ENCODE measurements at regions not wholly inside any gene's neighbourhood (a gene's known extent, or its start where the extent isn't known, plus 50 kb on each side); places are given as distances from the start of the nearest gene placed in this dataset.
"Not testable (repeated sequence)": the region's sequence is repeated elsewhere in the genome, so short reads cannot be mapped to it uniquely, and the experiment has no call there.

DNA sequence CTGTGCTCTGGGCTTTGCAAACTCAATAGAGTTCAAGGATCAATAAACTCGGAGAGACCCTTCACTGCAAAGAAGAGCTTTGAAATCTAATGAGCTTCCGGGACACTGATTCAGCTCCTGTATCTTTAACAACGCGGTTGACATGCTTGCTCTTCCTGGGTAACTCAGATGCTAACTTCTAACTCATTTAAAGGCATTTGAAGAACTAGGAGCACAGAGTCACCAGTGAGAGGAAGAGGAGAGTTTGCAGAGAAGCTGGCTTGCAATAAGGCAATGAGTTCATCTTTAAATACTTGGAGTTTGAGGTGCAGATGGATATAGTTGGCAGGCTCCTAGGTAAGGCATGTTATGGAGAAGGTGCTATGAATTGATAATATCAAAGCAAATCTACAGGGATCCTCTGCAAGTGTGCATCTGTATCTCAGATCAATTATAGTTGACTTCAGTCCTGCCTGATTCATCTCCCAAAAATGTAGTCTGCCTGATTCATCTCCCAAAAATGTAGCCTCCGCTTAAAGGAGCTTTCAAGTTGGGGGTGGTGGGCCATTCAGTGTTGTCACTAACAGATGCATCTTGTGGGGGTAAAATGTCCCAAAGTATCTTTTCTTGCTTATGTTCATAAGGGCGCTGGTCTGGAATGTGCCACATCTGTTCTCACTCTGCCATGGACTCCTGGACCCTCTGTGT lies 182.5 kb upstream of the PRSS58 start:
- no peak for DNase-seq (ENCODE audit: low read depth)

DNA sequence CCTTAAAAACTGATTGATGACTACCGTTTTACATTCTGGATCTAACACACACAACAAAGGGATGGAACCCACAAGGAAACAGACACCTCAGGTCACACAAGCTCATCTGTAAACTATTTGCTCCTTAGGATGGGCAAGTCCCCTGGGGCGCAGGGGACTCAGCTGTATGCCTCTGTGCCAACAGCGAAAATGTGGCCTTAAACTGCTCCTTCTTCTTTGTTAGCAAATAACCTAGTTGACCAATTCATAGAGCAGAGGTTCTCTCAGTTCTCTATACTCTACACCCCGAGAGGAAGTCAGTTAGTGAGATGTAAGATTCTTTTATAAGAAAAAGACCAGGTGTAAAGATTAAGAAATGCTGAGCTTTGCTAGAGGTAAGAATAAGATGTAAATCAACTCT lies 181.9 kb upstream of the PRSS58 start:
- no peak for DNase-seq (ENCODE audit: low read depth)

GRCh38 chr7:142438923-142439515 lies 181.2 kb upstream of the PRSS58 start:
- DNase-seq (ENCODE audit: low read depth) = no peak

DNA sequence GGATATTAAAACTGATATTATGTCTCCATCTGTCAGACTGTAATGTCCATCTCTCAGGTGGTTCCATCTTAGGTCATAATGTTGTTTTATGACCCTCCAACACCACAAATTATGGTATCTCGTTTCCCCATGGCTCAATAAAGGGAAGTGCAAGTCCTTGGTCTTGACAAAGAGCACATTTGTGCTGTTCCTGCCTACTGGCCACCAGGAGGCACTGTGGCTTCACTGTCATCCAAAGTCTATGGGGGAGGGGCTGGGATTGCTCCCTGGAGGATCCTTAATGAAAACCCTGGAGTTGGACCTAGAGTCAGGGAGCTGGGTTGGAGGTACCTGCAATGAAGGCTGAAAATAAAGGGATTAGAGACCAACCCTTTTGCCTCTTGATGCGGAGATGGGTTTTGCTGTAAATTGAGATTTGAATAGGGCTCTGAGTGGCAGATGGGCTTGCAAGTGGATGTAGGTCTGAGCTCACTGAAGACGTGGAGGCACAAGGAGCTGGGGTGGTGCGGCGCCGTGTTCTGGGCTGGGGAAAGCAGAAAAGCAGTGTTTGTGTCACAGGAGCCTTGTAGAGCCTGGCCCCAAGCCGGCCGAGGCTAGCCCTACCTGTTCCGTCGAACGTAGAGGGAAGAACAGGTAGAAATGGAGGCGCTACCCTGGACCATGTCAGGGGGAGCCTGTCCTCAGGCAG lies 180.5 kb upstream of the PRSS58 start:
- DNase-seq (ENCODE audit: low read depth) = no peak

DNA sequence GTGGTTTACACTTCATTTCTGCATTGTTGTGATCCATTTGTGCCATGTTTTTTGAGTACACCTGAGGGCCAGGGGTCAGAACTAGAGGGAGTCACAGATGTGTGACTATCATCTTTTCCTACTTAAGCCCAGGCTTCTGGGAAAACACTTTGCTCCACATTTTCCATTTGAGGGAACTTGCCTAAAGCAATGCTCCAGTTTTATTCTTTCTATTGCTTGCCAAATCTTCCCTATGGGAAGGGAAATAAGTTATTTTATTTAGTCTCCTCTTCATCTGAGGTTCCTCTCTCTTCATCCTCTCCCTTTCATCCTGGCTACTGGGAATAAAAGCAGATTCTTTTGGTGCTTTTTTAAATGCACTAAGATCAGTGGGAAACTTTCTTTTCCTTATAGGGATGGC lies 179.9 kb upstream of the PRSS58 start:
- no peak for DNase-seq (ENCODE audit: low read depth)

DNA sequence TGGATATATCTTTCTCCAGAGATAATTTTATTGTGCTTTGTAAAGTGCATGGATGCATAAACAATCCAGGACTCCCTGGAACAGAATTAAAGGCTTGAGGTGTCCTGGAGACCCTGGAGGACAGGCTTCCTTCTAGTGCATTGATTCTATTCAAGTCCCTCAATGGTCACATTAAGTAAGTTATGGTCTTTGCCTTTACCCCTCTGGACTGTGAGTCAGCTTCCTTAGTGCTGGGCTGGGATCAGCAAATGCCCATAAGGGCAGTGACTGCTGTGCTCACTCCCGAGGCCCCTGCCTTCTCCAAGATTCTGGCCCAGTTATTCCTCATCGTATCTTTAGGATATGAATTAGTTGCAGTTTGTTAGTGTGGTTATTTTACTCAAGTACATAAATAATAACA lies 178.7 kb upstream of the PRSS58 start:
- no peak for DNase-seq (ENCODE audit: low read depth)

- not testable (repeated sequence) for DNase-seq (ENCODE audit: low read depth)
These were observed 177.7 kb upstream of the PRSS58 start for GRCh38 chr7:142435606-142436005.

DNA sequence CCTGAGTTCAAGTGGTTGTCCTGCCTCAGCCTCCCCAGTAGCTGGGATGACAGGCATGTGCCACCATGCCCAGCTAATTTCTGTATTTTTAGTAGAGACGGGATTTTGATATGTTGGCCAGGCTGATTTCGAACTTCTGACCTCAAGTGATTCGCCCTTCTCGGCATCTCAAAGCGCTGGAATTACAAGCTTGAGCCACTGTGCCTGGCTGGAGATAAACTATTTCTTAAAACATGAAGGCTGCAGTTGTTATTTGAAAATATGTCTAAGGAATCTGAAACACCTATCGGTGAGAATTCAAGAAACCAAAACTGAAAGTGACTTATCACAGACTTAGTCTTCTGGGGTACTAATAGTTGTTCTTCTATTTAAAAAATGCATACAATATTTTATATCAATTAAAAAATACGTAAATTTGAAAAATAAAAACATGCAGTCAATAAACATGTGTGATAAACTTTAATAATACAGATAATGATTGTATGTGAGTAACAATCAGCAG lies 176.9 kb upstream of the PRSS58 start:
- DNase-seq (ENCODE audit: low read depth) = no peak

- DNase-seq (ENCODE audit: low read depth) = not testable (repeated sequence)
These were observed 176.3 kb upstream of the PRSS58 start for GRCh38 chr7:142434133-142434532.

GRCh38 chr7:142432377-142432776 lies 174.5 kb upstream of the PRSS58 start:
- no peak for DNase-seq (ENCODE audit: low read depth)

DNA sequence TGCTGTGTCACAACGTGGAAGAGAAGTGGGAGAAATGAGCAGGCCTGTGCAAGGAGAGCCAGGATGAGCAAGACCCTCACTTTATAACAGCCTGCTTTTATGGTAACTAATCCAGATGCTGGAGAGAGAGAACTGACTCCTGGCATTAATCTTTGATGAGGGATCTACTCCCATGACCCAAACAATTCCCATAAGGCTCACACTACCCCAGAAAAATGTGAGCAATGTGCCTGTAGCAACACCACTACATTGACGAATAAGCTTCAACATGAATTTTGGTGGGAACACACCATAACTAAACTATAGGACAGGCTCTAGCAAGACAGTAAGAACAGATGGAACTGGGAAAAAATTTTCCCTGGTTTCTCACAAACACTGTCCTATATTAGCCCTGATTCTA lies 173.6 kb upstream of the PRSS58 start:
- no peak for DNase-seq (ENCODE audit: low read depth)

DNA sequence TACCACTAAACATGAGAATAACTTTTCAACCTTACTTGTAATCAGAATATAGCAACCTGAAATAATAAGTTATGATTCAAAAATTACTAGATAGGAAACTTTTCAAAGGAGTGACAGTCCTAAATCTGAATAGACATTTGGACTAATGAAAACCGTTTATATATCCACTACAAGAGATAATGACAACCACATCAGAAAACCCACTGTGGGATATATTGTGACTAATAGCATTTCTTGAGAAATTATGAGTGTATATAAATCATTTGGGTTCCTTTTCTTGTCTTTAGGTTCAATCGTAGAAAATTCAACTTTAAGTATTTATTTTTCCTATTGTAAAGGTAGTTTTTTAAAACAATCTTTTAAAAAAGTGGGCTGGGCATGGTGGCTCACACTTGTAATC lies 170.2 kb upstream of the PRSS58 start:
- no peak for DNase-seq (ENCODE audit: low read depth)

DNA sequence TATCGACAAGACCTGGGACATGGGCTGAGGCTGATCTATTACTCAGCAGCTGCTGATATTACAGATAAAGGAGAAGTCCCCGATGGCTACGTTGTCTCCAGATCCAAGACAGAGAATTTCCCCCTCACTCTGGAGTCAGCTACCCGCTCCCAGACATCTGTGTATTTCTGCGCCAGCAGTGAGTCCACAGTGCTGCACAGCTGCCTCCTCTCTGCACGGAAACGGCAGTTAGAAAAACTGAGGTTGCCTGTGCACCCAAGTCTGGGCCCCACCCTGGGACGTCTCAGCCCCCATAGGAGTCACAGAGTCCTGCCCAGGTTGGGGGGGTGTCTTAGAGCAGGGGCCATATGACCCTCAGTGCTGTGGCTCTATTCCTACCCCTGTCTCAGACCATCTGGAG lies 167.4 kb upstream of the PRSS58 start:
- DNase-seq (ENCODE audit: low read depth) = no peak

DNA sequence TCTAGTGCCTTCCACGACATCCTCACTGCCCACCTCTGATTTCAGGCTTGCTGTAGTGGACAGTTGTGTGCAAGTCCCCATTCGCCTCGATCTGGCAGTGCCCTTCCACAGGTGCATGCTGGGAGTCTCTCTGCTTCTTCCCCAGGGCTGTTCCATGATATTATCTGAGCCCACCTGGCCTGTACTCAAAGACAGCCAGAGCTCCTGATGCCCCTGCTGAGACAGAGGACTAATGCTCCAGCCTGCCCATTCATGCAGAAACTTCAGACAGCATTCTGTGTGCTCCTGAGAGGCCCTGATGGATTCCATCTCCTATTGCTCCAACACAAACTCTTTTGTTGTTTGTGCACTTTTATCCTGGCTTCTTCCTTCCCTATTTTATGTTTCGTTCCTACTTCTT lies 164.8 kb upstream of the PRSS58 start:
- no peak for DNase-seq (ENCODE audit: low read depth)

DNA sequence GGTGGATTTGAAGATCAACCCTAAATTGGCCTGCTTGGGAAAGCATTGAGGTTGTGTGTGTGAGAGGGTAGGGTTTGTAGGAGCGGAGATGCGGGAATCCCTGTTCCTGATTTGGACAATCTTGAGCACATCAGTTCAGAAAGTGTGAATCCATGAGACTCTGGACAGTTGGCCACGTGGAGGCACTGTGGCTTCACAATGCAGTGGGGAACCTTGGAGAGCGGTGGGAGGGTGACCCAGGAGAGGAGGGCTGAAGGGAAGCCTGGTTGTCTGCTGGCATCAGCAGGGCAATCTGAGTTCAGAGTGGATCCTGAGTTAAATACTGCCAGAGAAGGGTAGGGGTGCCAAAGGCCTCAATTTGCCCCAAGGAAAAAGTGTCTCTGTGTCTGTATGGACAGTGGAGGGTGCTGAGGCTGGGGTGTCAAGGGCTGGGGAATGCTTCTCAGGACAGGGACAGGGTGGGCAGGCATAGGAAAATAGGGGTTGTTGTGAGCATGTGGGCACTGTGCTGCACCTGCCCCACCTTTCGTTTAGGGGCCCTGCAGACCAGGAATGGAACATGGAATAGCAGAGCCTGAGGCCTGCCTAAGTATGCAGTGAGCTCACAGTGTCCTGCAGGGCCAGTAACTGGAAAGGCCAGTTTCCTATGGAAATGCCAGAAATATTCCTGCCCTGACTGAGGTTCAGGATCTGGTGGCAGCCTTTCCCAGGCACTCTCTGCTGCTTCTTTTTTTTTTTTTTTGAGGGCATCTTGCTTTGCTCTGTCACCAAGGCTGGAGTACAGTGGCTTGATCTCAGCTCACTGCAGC lies 162.9 kb upstream of the PRSS58 start:
- no peak for DNase-seq (ENCODE audit: low read depth)

- no peak for DNase-seq (ENCODE audit: low read depth)
These were observed 160.5 kb upstream of the PRSS58 start for GRCh38 chr7:142418326-142418725.

- no peak for DNase-seq (ENCODE audit: low read depth)
These were observed 157.1 kb upstream of the PRSS58 start for GRCh38 chr7:142414915-142415314.

DNA sequence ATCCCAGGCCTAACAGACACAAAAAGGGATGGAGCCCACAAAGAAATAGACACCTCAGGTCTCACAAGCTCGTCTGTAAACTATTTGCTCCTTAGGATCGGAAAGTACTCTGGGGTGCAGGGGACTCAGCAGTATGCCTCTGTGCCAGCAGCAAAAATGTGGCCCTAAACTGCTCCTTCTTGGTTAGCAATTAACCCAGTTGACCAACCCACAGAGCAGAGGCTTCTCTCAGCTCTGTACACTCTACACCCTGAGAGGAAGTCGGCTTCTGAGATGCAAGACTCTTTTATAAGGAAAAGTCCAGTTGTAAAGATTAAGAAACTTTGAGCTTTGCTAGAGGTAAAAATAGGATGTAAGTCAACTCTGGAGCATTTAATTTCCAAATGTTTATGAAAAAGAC lies 156.3 kb upstream of the PRSS58 start:
- no peak for DNase-seq (ENCODE audit: low read depth)

DNA sequence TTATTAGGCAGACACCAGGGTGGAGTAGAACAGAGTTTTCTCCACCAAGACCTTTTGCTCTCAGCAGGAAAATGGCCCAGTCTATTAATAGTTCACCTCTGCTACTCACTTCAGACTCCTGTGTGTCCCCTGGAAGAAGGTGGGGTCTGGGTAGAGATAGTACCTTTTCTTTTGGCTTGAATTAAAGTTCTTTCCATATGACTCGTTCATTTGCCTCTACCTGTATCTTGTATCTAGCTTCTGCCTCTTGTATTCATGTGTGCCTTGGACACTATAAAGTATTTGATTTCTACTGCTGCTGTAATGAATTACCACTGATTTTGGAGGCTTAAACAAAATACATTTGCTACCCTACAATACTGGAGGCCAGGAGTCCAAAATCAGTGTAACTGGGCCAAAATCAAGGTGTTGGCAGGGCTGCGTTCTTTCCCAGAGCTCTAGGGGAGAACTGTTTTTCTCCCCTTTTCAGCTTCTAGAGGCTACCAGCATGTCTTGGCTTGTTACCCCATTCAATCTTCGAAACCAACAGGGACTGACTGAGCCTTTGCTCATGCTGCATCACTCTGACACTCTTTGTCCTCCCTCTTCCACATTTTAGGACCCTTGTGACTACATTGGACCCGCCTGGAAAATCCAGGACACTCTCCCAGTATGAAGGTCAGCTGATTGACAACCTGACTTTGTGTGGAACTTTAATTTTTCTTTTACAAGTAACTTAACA lies 155.6 kb upstream of the PRSS58 start:
- DNase-seq (ENCODE audit: low read depth) = no peak

GRCh38 chr7:142412551-142413193 lies 154.8 kb upstream of the PRSS58 start:
- no peak for DNase-seq (ENCODE audit: low read depth)

- no peak for DNase-seq (ENCODE audit: low read depth)
These were observed 151.6 kb upstream of the PRSS58 start for GRCh38 chr7:142409471-142409870.

All from stimulated activated CD8-positive, alpha-beta memory T cell treated with anti-CD3 and anti-CD28 coated beads, Interleukin-15, amount 100 ng/mL, for 24 hours (primary cell).